SK-N-SH (cell line): ENCODE measurements at regions not wholly inside any gene's neighbourhood (a gene's known extent, or its start where the extent isn't known, plus 50 kb on each side); places are given as distances from the start of the nearest gene placed in this dataset.

Experiments
- CTCF ChIA-PET: fragments of 300-600, 350-600 bp; formaldehyde crosslinking; extraction: SDS; loops from one replicate; lab custom pipeline; 2021; lab: Yijun Ruan, JAX
- POLR2A ChIA-PET: fragments of 350-600 bp; sonication (Branson Sonifier 250); formaldehyde crosslinking; extraction: SDS; loops from one replicate; lab custom pipeline; 2020; ENCODE audit warnings: antibody characterized with exemption, inconsistent platforms; lab: Yijun Ruan, JAX
- DNase-seq: peaks from one replicate; pipeline ENCODE4 v3.0.0; 2012
- H2AFZ ChIP-seq: fragments of 200-600 bp; sonication (generic); 2 replicates; pipeline ENCODE4 v1.8.1; 2016; ENCODE audit warnings: antibody characterized with exemption, mild to moderate bottlenecking, low read depth
- H3F3A ChIP-seq: fragments of 200-600 bp; sonication (generic); replicated peaks from 2 replicates; pipeline ENCODE3; 2016; ENCODE audit warnings: antibody characterized with exemption, mild to moderate bottlenecking; ENCODE audit not compliant: insufficient read depth
- H3K27ac ChIP-seq, 2 experiments: fragments of 200-500 bp in 1 of 2; fragments of 200-600 bp in 1 of 2; sonication (Bioruptor generic) in 1 of 2; sonication (generic), shearing (Covaris generic) in 1 of 2; 2 replicates each; pipeline versions ENCODE4 v1.5.1 to v1.6.1; 2014 to 2016; ENCODE audit warnings: low read depth in 2 of 2, inconsistent platforms in 1 of 2, low read length in 1 of 2, mild to moderate bottlenecking in 1 of 2, mixed read lengths in 1 of 2
- H3K27me3 ChIP-seq: fragments of 200-600 bp; sonication (generic), shearing (Covaris generic); 2 replicates; pipeline ENCODE4 v1.6.1; 2016; ENCODE audit warnings: mixed run types; ENCODE audit not compliant: insufficient read depth
- H3K36me3 ChIP-seq, 2 experiments: fragments of 200-500 bp in 1 of 2; fragments of 200-600 bp in 1 of 2; sonication (Bioruptor generic) in 1 of 2; sonication (generic) in 1 of 2; replicated peaks in 1 of 2; 2 replicates each; pipeline versions ENCODE3 to v1.5.1; 2014 to 2016; ENCODE audit warnings: low read length in 1 of 2, mild to moderate bottlenecking in 1 of 2; ENCODE audit not compliant: insufficient read depth in 2 of 2, control insufficient read depth in 1 of 2
- H3K4me1 ChIP-seq, 2 experiments: fragments of 200-500 bp in 1 of 2; fragments of 200-600 bp in 1 of 2; sonication (Bioruptor generic) in 1 of 2; sonication (generic), shearing (Covaris generic) in 1 of 2; 2 replicates each; pipeline versions ENCODE4 v1.5.1 to v1.6.1; 2014 to 2016; ENCODE audit warnings: low read depth in 1 of 2, low read length in 1 of 2, mixed run types in 1 of 2; ENCODE audit not compliant: insufficient read depth in 2 of 2, control insufficient read depth in 1 of 2
- H3K4me2 ChIP-seq: fragments of 200-600 bp; sonication (generic), shearing (Covaris generic); 2 replicates; pipeline ENCODE4 v1.6.1; 2017; ENCODE audit warnings: mixed run types
- H3K4me3 ChIP-seq, 2 experiments: fragments of 200-500 bp in 1 of 2; fragments of 200-600 bp in 1 of 2; sonication (Bioruptor generic) in 1 of 2; sonication (generic), shearing (Covaris generic) in 1 of 2; 2 replicates each; pipeline versions ENCODE4 v1.5.1 to v1.8.1; 2014 to 2016; ENCODE audit warnings: low read depth in 2 of 2, inconsistent platforms in 1 of 2, low read length in 1 of 2, mild to moderate bottlenecking in 1 of 2, mixed read lengths in 1 of 2, moderate library complexity in 1 of 2
- H3K79me2 ChIP-seq: fragments of 200-600 bp; sonication (generic); 2 replicates; pipeline ENCODE4 v1.8.1; 2017; ENCODE audit warnings: mild to moderate bottlenecking; ENCODE audit not compliant: insufficient read depth
- H3K9ac ChIP-seq: fragments of 200-600 bp; sonication (generic); 2 replicates; pipeline ENCODE4 v1.6.1; 2017; ENCODE audit warnings: mixed run types
- H3K9me2 ChIP-seq: fragments of 200-600 bp; sonication (generic); 2 replicates; pipeline ENCODE4 v1.6.1; 2017; ENCODE audit warnings: mixed run types
- H3K9me3 ChIP-seq: fragments of 200-600 bp; sonication (generic); 2 replicates; pipeline ENCODE4 v1.6.1; 2017; ENCODE audit warnings: mixed run types, mild to moderate bottlenecking, moderate library complexity
- H4K20me1 ChIP-seq: fragments of 200-600 bp; sonication (generic); 2 replicates; pipeline ENCODE4 v1.6.1; 2017; ENCODE audit warnings: mild to moderate bottlenecking, mixed run types; ENCODE audit not compliant: insufficient read depth
- CHD2 ChIP-seq: fragments of 150-350 bp; IDR thresholded peaks from 2 replicates; pipeline ENCODE4 v1.6.1; 2018; ENCODE audit warnings: low read length; ENCODE audit not compliant: partially characterized antibody
- ELF1 ChIP-seq: IDR thresholded peaks from 2 replicates; pipeline ENCODE4 v1.4.0; 2012
- EP300 ChIP-seq, 2 experiments: IDR thresholded peaks; 2 replicates each; pipeline versions ENCODE4 v1.4.0 to v1.6.1; 2012; ENCODE audit warnings: borderline replicate concordance in 1 of 2, low read depth in 1 of 2, low read length in 1 of 2
- EZH2phosphoT487 ChIP-seq: fragments of 200-600 bp; sonication (generic); IDR thresholded peaks from 2 replicates; pipeline ENCODE4 v1.6.1; 2017; ENCODE audit warnings: low read depth, mixed run types, mild to moderate bottlenecking, antibody characterized with exemption, moderate library complexity, borderline replicate concordance
- GABPA ChIP-seq: IDR thresholded peaks from 2 replicates; pipeline ENCODE4 v1.4.0; 2012; ENCODE audit warnings: low read depth, mild to moderate bottlenecking
- GATA2 ChIP-seq: sonication (generic); formaldehyde crosslinking; IDR thresholded peaks from 2 replicates; pipeline ENCODE4 v1.5.0; 2020; ENCODE audit warnings: mild to moderate bottlenecking, missing genetic modification reagents
- JUND ChIP-seq: IDR thresholded peaks from 2 replicates; pipeline ENCODE4 v1.4.0; 2012
- MEF2A ChIP-seq: IDR thresholded peaks from 2 replicates; pipeline ENCODE4 v1.4.0; 2012; ENCODE audit warnings: low read depth, borderline replicate concordance
- MXI1 ChIP-seq: IDR thresholded peaks from 2 replicates; pipeline ENCODE4 v1.6.1; 2012; ENCODE audit warnings: mild to moderate bottlenecking, low read depth, low read length, improper control_type of control experiment
- NFIC ChIP-seq: IDR thresholded peaks from 2 replicates; pipeline ENCODE4 v1.4.0; 2012; ENCODE audit warnings: borderline replicate concordance
- NRF1 ChIP-seq: IDR thresholded peaks from 2 replicates; pipeline ENCODE4 v1.6.1; 2012; ENCODE audit warnings: low read depth, mild to moderate bottlenecking, low read length
- RFX5 ChIP-seq: IDR thresholded peaks from 2 replicates; pipeline ENCODE4 v1.6.1; 2012; ENCODE audit warnings: mild to moderate bottlenecking, improper control_type of control experiment, low read length
- RXRA ChIP-seq: IDR thresholded peaks from 2 replicates; pipeline ENCODE4 v1.4.0; 2012; ENCODE audit warnings: low read depth, mild to moderate bottlenecking, borderline replicate concordance
- SIN3A ChIP-seq: IDR thresholded peaks from 2 replicates; pipeline ENCODE4 v1.6.1; 2012; ENCODE audit warnings: low read depth, mild to moderate bottlenecking, low read length, moderate library complexity, borderline replicate concordance
- SMC3 ChIP-seq: IDR thresholded peaks from 2 replicates; pipeline ENCODE4 v1.6.1; 2012; ENCODE audit warnings: low read depth, low read length, improper control_type of control experiment
- TAF1 ChIP-seq: IDR thresholded peaks from 2 replicates; pipeline ENCODE4 v1.6.1; 2012; ENCODE audit warnings: low read depth, mild to moderate bottlenecking, low read length, moderate library complexity, borderline replicate concordance
- TEAD4 ChIP-seq: IDR thresholded peaks from 2 replicates; pipeline ENCODE4 v1.4.0; 2012; ENCODE audit warnings: mild to moderate bottlenecking, borderline replicate concordance; ENCODE audit not compliant: insufficient read depth
- WGBS: methylation state at CpG from one replicate; pipeline ENCODE4 v1.1.6; 2017; ENCODE audit warnings: low lambda C conversion rate; 5-methylcytosine and 5-hydroxymethylcytosine counted together
- TF ChIP-seq, protein P1 (sequence below): fragments of 150-350 bp; IDR thresholded peaks from 2 replicates; pipeline ENCODE4 v1.6.1; 2016; ENCODE audit warnings: mild to moderate bottlenecking, low read depth, low read length
- TF ChIP-seq, protein P2 (sequence below): IDR thresholded peaks from 2 replicates; pipeline ENCODE4 v1.4.0; 2012; ENCODE audit warnings: low read depth, borderline replicate concordance
- TF ChIP-seq, protein P3 (sequence below): IDR thresholded peaks from 2 replicates; pipeline ENCODE4; 2012
- TF ChIP-seq, protein P4 (sequence below): fragments of 200-600 bp; sonication (generic); IDR thresholded peaks from 2 replicates; pipeline ENCODE4 v1.6.1; 2017; ENCODE audit warnings: antibody characterized with exemption, mild to moderate bottlenecking, moderate library complexity
- TF ChIP-seq, protein P5 (sequence below): fragments of 150-350 bp; IDR thresholded peaks from 2 replicates; pipeline ENCODE4 v1.6.1; 2017; ENCODE audit warnings: antibody characterized with exemption, low read length, low read depth, borderline replicate concordance

DNA sequence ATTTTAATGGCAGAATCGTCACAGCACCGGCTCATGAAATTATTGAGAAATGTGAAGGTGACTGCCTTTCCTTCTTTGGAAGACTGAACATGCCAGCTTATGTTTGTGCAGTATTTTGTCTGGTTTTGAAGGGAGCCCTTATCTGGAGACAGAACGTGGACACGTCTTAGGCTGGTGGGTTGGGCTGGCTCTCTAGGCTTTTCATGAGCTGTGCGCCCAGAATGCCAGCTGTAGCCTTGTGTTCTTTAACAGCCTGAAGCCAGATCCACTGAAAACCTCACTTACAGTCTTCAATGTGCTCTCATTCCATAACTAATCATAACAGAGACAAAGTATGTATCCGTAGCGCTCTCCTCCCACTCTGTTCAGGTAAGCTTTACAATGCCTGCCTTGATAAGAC is 184.4 kb upstream of the HTR2A start:
- Histone ChIP-seq H3K27ac (no peak overlapping the region), H3K9ac (no peak overlapping the region), H3K9me2 (no peaks in the 10 kb centered on the region), H3K4me1 (no peaks in the 10 kb centered on the region), H3K4me3 (no peak overlapping the region), H3F3A (no peaks in the 10 kb centered on the region), H3K27me3 (no peaks in the 10 kb centered on the region), H2AFZ (no peak overlapping the region), H3K4me2 (no peak overlapping the region), H3K79me2 (no peaks in the 10 kb centered on the region), H3K9me3 (no peaks in the 10 kb centered on the region), H4K20me1 (no peaks in the 10 kb centered on the region), H3K36me3 (no peaks in the 10 kb centered on the region)
- TF ChIP-seq NRF1 (no peak), ELF1 (no peak), TAF1 (no peak), GATA2 (CRISPR knock-in tag) (no peak), MXI1 (no peak), SMC3 (no peak), NFIC (no peak), TEAD4 (no peak), EZH2phosphoT487 (no peak), RXRA (no peak), SIN3A (no peak), GABPA (no peak), RFX5 (no peak), CHD2 (no peak), EP300 (IDR thresholded peaks at IDR 0.05; ENCODE audit: borderline replicate concordance in 1 of 2, low read depth in 1 of 2, low read length in 1 of 2) (no peak)
- TF ChIP-seq, protein P1, sequence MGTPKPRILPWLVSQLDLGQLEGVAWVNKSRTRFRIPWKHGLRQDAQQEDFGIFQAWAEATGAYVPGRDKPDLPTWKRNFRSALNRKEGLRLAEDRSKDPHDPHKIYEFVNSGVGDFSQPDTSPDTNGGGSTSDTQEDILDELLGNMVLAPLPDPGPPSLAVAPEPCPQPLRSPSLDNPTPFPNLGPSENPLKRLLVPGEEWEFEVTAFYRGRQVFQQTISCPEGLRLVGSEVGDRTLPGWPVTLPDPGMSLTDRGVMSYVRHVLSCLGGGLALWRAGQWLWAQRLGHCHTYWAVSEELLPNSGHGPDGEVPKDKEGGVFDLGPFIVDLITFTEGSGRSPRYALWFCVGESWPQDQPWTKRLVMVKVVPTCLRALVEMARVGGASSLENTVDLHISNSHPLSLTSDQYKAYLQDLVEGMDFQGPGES, result no peak
- TF ChIP-seq, protein P2, sequence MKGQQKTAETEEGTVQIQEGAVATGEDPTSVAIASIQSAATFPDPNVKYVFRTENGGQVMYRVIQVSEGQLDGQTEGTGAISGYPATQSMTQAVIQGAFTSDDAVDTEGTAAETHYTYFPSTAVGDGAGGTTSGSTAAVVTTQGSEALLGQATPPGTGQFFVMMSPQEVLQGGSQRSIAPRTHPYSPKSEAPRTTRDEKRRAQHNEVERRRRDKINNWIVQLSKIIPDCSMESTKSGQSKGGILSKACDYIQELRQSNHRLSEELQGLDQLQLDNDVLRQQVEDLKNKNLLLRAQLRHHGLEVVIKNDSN, result no peak
- WGBS, result 40% methylated on average over 7 of the region's 7 CpGs
- ChIA-PET POLR2A (no interaction called here), CTCF (no interaction called here)
- DNase-seq, result no peak

DNA sequence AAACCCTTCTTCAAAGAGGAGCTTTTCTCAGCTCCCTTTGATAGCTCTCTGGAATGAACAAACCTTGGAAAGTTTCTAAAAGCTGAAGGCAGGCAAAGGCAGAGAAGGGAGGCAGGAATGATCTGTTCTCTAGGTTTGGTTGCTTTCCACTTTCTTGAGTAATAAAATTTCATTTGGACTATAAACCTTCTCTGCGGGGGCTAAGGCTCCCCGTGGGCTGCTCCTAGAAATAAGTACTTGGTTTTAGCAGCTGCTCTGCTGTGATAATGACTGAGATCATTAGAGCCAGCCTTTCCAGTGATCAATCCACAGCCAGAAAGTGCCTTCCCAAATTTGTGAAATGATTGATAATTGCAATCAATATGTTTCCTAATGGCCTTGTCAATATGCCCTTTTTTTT is 183.8 kb upstream of the HTR2A start:
- Histone ChIP-seq H3K27me3 (no peaks in the 10 kb centered on the region), H3K27ac (no peak overlapping the region), H4K20me1 (no peaks in the 10 kb centered on the region), H3K9me3 (no peaks in the 10 kb centered on the region), H3K9ac (no peak overlapping the region), H3K4me3 (no peak overlapping the region), H3F3A (no peaks in the 10 kb centered on the region), H3K79me2 (no peaks in the 10 kb centered on the region), H3K36me3 (no peaks in the 10 kb centered on the region), H3K9me2 (no peaks in the 10 kb centered on the region), H3K4me1 (no peaks in the 10 kb centered on the region), H2AFZ (no peak overlapping the region), H3K4me2 (no peak overlapping the region)
- ChIA-PET CTCF (no interaction called here), POLR2A (no interaction called here)
- no peak for DNase-seq
- 32% methylated on average over 2 of the region's 2 CpGs for WGBS
- TF ChIP-seq RFX5 (no peak), CHD2 (no peak), RXRA (no peak), TAF1 (no peak), JUND (no peak), MEF2A (no peak), GABPA (no peak), EZH2phosphoT487 (no peak), GATA2 (CRISPR knock-in tag) (no peak)
- TF ChIP-seq, protein P3, sequence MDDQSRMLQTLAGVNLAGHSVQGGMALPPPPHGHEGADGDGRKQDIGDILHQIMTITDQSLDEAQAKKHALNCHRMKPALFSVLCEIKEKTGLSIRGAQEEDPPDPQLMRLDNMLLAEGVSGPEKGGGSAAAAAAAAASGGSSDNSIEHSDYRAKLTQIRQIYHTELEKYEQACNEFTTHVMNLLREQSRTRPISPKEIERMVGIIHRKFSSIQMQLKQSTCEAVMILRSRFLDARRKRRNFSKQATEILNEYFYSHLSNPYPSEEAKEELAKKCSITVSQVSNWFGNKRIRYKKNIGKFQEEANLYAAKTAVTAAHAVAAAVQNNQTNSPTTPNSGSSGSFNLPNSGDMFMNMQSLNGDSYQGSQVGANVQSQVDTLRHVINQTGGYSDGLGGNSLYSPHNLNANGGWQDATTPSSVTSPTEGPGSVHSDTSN, result no peak
- TF ChIP-seq, protein P4, sequence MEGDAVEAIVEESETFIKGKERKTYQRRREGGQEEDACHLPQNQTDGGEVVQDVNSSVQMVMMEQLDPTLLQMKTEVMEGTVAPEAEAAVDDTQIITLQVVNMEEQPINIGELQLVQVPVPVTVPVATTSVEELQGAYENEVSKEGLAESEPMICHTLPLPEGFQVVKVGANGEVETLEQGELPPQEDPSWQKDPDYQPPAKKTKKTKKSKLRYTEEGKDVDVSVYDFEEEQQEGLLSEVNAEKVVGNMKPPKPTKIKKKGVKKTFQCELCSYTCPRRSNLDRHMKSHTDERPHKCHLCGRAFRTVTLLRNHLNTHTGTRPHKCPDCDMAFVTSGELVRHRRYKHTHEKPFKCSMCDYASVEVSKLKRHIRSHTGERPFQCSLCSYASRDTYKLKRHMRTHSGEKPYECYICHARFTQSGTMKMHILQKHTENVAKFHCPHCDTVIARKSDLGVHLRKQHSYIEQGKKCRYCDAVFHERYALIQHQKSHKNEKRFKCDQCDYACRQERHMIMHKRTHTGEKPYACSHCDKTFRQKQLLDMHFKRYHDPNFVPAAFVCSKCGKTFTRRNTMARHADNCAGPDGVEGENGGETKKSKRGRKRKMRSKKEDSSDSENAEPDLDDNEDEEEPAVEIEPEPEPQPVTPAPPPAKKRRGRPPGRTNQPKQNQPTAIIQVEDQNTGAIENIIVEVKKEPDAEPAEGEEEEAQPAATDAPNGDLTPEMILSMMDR, result no peak
- TF ChIP-seq, protein P2, result no peak
- TF ChIP-seq, protein P5, sequence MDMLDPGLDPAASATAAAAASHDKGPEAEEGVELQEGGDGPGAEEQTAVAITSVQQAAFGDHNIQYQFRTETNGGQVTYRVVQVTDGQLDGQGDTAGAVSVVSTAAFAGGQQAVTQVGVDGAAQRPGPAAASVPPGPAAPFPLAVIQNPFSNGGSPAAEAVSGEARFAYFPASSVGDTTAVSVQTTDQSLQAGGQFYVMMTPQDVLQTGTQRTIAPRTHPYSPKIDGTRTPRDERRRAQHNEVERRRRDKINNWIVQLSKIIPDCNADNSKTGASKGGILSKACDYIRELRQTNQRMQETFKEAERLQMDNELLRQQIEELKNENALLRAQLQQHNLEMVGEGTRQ, result no peak
